ENCODE measurements at regions not wholly inside any gene's neighbourhood (a gene's known extent, or its start where the extent isn't known, plus 50 kb on each side); places are given as distances from the start of the nearest gene placed in this dataset.

GRCh38 chr4:33566649-33567048 is 2677.7 kb downstream of the ARAP2 start:
- TF ChIP-seq CTCF (IDR thresholded peaks at IDR 0.05) = no peak
- DNase-seq (no peak), ATAC-seq (ENCODE audit: low read depth) (no peak)
- intact Hi-C loops (cut with micrococcal nuclease) = no loop called here
- Mint-ChIP-seq H3K36me3 (ENCODE audit: low read depth) (no peaks in the 10 kb centered on the region), H3K27me3 (no peaks in the 10 kb centered on the region), H3K27ac (no peak overlapping the region), H3K9me3 (peaks cover 7% of the 10 kb centered on the region), H3K4me1 (no peaks in the 10 kb centered on the region), H3K4me3 (no peak overlapping the region)
- POLR2A ChIA-PET = no interaction called here
- CTCF ChIA-PET = no interaction called here

GRCh38 chr4:33577791-33578190 is 2666.5 kb downstream of the ARAP2 start:
- POLR2A ChIA-PET = no interaction called here
- Mint-ChIP-seq H3K27me3 (no peaks in the 10 kb centered on the region), H3K9me3 (peaks cover 3% of the 10 kb centered on the region), H3K4me3 (no peak overlapping the region), H3K27ac (no peak overlapping the region), H3K36me3 (ENCODE audit: low read depth) (no peaks in the 10 kb centered on the region), H3K4me1 (no peaks in the 10 kb centered on the region)
- no peak for TF ChIP-seq CTCF (IDR thresholded peaks at IDR 0.05)
- intact Hi-C loops (cut with micrococcal nuclease) = no loop called here
- DNase-seq = no peak
- CTCF ChIA-PET = no interaction called here
- ATAC-seq (ENCODE audit: low read depth) = no peak

GRCh38 chr4:33579951-33580350 is 2664.4 kb downstream of the ARAP2 start:
- intact Hi-C loops (cut with micrococcal nuclease) = no loop called here
- ChIA-PET CTCF (no interaction called here), POLR2A (no interaction called here)
- H3K36me3 Mint-ChIP-seq (ENCODE audit: low read depth) = no peaks in the 10 kb centered on the region
- no peak for DNase-seq
- no peaks in the 10 kb centered on the region for H3K27me3 Mint-ChIP-seq
- no peak overlapping the region for H3K4me3 Mint-ChIP-seq
- H3K4me1 Mint-ChIP-seq = no peaks in the 10 kb centered on the region
- no peak overlapping the region for H3K27ac Mint-ChIP-seq
- ATAC-seq (ENCODE audit: low read depth) = no peak
- H3K9me3 Mint-ChIP-seq = no peaks in the 10 kb centered on the region
- TF ChIP-seq CTCF (IDR thresholded peaks at IDR 0.05) = no peak

GRCh38 chr4:33592701-33593100 is 2651.6 kb downstream of the ARAP2 start:
- TF ChIP-seq CTCF (IDR thresholded peaks at IDR 0.05) = no peak
- Mint-ChIP-seq H3K27ac (no peak overlapping the region), H3K4me1 (no peaks in the 10 kb centered on the region), H3K9me3 (peaks cover 19% of the 10 kb centered on the region), H3K27me3 (no peaks in the 10 kb centered on the region), H3K4me3 (no peak overlapping the region), H3K36me3 (ENCODE audit: low read depth) (no peaks in the 10 kb centered on the region)
- ChIA-PET CTCF (no interaction called here), POLR2A (no interaction called here)
- intact Hi-C loops (cut with micrococcal nuclease) = no loop called here
- DNase-seq (no peak), ATAC-seq (ENCODE audit: low read depth) (no peak)

- intact Hi-C loops (cut with micrococcal nuclease) = no loop called here
- no peaks in the 10 kb centered on the region for H3K4me1 Mint-ChIP-seq
- DNase-seq (no peak), ATAC-seq (ENCODE audit: low read depth) (no peak)
- TF ChIP-seq CTCF (IDR thresholded peaks at IDR 0.05) = no peak
- H3K36me3 Mint-ChIP-seq (ENCODE audit: low read depth) = no peaks in the 10 kb centered on the region
- peaks cover 19% of the 10 kb centered on the region for H3K9me3 Mint-ChIP-seq
- no peak overlapping the region for H3K27ac Mint-ChIP-seq
- H3K4me3 Mint-ChIP-seq = no peak overlapping the region
- H3K27me3 Mint-ChIP-seq = no peaks in the 10 kb centered on the region
- ChIA-PET POLR2A (no interaction called here), CTCF (no interaction called here)
Observed at GRCh38 chr4:33606951-33607350, 2637.4 kb downstream of the ARAP2 start.

Data from activated B cell treated with CpG ODN at 0.5 μM for 24 hours (primary cell).